Stimulated activated naive CD8-positive, alpha-beta T cell treated with anti-CD3 and anti-CD28 coated beads, Interleukin-15, amount 100 ng/mL, for 72 hours (primary cell): ENCODE measurements at regions not wholly inside any gene's neighbourhood (a gene's known extent, or its start where the extent isn't known, plus 50 kb on each side); places are given as distances from the start of the nearest gene placed in this dataset.
"Not testable (repeated sequence)": the region's sequence is repeated elsewhere in the genome, so short reads cannot be mapped to it uniquely, and the experiment has no call there.

ENCODE experiments used
- ATAC-seq: fragments of 150-1000 bp; cut with Tn5 transposase; 2 replicates; pipeline ENCODE4 v1.10.0; 2021; ENCODE audit warnings: mild to moderate bottlenecking, moderate library complexity
- DNase-seq, 2 donors: peaks; one replicate each; pipeline ENCODE4 v3.0.0; 2021 to 2022
- H3K27ac Mint-ChIP-seq, 2 donors: one replicate each; pipeline ENCODE4 v1.8.0; 2022; ENCODE audit warnings: mild to moderate bottlenecking in 2 of 2, mixed read lengths in 2 of 2, moderate library complexity in 2 of 2
- H3K27me3 Mint-ChIP-seq: one replicate; pipeline ENCODE4 v1.8.0; 2022; ENCODE audit warnings: mixed read lengths
- H3K4me1 Mint-ChIP-seq: one replicate; pipeline ENCODE4 v1.8.0; 2022; ENCODE audit warnings: mild to moderate bottlenecking, mixed read lengths
- H3K4me3 Mint-ChIP-seq, 2 donors: one replicate each; pipeline ENCODE4 v1.8.0; 2022; ENCODE audit warnings: mild to moderate bottlenecking in 2 of 2, mixed read lengths in 2 of 2, moderate library complexity in 1 of 2
- H3K9me3 Mint-ChIP-seq, 2 donors: one replicate each; pipeline ENCODE4 v1.8.0; 2022; ENCODE audit warnings: mixed read lengths in 2 of 2

- Mint-ChIP-seq H3K27ac (no peak overlapping the region), H3K9me3 (peaks cover 11 to 16% of the 10 kb centered on the region in 2 donors), H3K4me3 (no peak overlapping the region)
Observed at GRCh38 chr16:10321407-10322387, 64.2 kb upstream of the ATF7IP2 start.

DNA sequence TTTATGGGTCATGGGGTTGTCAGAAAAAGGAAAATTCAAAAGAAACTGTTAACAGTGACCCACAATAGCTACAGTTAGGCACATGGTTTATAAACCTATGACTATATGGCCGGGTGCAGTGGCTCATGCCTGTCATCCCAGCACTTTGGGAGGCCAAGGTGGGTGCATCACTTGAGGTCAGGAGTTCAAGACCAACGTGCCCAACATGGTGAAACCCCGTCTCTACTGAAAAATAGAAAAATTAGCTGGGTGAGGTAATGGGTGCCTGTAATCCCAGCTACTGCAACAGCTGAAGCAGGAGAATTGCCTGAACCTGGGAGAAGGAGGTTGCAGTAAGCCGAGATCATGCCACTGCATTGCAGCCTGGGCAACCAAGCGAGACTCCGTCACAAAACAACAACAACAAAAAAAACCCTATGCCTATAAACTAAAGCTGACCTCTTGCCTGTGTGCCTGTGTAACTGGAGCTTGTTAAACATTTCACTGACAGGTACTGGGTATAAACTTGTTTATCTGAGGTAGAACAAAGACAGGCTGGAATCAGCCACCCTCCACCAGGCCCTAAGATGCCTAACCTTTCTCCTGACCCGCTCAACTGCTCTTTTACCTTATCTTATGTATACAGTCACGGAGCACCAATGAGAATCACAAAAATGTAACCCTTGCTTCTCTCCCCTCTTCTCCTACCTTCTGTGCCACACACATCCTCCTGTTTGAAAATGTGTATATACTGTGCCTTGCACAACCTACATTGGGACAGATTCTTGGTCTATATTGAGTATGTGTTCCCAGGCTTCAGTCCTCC, 62.9 kb upstream of the ATF7IP2 start:
- H3K27ac Mint-ChIP-seq = no peak overlapping the region
- peaks cover 15% of the 10 kb centered on the region for H3K4me1 Mint-ChIP-seq
- DNase-seq = no peak
- ATAC-seq = no peak
- peaks cover 16 to 18% of the 10 kb centered on the region in 2 donors for H3K9me3 Mint-ChIP-seq
- H3K4me3 Mint-ChIP-seq = no peak overlapping the region
- no peaks in the 10 kb centered on the region for H3K27me3 Mint-ChIP-seq

More at GRCh38 chr16:10321407-10322387, 64.2 kb upstream of the ATF7IP2 start:
- H3K4me1 Mint-ChIP-seq = peaks cover 15% of the 10 kb centered on the region
- ATAC-seq (peak; percentile 48), DNase-seq (no peak)
- H3K27me3 Mint-ChIP-seq = no peaks in the 10 kb centered on the region

- Mint-ChIP-seq H3K9me3 (peaks cover 16 to 18% of the 10 kb centered on the region in 2 donors), H3K4me3 (no peak overlapping the region), H3K4me1 (peaks cover 19% of the 10 kb centered on the region), H3K27ac (no peak overlapping the region), H3K27me3 (no peaks in the 10 kb centered on the region)
- DNase-seq (no peak), ATAC-seq (no peak)
Observed at GRCh38 chr16:10323528-10323869, 62.4 kb upstream of the ATF7IP2 start.

DNA sequence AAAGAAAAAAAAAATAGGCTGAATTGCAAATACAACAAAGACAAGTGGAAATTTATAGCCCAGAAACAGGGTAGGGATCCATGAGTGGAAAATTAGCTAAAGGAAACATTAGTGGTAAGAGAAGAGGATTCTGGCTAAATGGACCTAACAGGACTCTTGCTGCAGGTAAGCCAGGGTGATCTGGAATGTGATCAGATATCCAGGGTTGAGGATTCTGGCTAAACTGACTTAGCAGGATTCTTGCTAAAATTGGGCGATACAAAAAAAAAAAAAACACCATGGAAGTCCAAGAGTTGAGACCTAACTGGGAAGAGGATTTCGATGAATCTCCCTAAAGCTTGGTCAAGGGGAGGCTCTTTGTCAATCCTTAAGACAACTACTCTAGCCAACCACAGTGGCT, 61.7 kb upstream of the ATF7IP2 start:
- no peak overlapping the region for H3K4me3 Mint-ChIP-seq
- no peaks in the 10 kb centered on the region for H3K27me3 Mint-ChIP-seq
- H3K27ac Mint-ChIP-seq = no peak overlapping the region
- H3K9me3 Mint-ChIP-seq = peaks cover 16 to 18% of the 10 kb centered on the region in 2 donors
- ATAC-seq (no peak), DNase-seq (no peak)
- peaks cover 16% of the 10 kb centered on the region for H3K4me1 Mint-ChIP-seq

GRCh38 chr16:10325783-10326543, 59.9 kb upstream of the ATF7IP2 start:
- Mint-ChIP-seq H3K4me1 (peaks cover 28% of the 10 kb centered on the region), H3K4me3 (no peak overlapping the region), H3K27me3 (no peaks in the 10 kb centered on the region), H3K9me3 (peaks cover 16 to 18% of the 10 kb centered on the region in 2 donors), H3K27ac (no peak overlapping the region)
- ATAC-seq (no peak), DNase-seq (no peak)

DNA sequence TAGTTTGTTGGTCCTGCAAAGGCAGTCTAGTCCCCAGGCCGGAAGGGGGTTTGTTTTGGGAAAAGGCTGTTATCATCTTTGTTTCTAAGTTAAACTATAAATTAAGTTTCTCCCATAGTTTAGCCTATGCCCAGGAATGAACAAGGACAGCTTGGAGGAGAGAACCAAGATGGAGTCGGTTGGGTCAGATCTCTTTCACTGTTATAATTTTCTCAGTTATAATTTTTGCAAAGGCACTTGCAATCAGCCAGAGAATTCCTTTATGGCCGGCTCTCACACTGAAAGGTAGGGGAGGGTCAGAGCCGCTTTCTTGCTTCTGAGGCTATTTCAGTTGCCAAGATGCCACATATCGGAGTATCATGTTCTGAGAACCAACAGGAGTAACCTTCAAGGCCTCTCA, 59.2 kb upstream of the ATF7IP2 start:
- no peak for ATAC-seq
- no peak overlapping the region for H3K27ac Mint-ChIP-seq
- DNase-seq = no peak
- no peak overlapping the region for H3K4me3 Mint-ChIP-seq
- peaks cover 16 to 18% of the 10 kb centered on the region in 2 donors for H3K9me3 Mint-ChIP-seq
- H3K4me1 Mint-ChIP-seq = peaks cover 32% of the 10 kb centered on the region
- no peaks in the 10 kb centered on the region for H3K27me3 Mint-ChIP-seq

DNA sequence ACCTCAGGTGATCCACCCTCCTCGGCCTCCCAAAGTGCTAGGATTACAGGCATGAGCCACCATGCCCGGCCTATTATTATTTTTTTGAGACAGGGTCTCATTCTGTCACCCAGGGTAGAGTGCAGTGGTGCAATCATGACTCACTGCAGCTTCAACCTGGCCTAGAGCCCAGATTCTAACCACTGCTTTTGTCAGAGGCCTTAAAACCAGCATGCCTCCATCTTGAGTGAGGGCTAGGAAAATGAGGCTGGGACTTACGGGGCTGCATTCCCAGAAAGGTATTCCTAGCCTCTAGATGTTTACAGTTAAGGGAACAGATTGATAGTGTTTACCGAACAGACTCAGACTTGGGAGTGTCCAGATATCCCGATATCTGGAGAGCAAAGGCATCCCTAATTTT, 57.6 kb upstream of the ATF7IP2 start:
- H3K27me3 Mint-ChIP-seq, ATAC-seq, DNase-seq, H3K4me3 Mint-ChIP-seq: not testable (repeated sequence)
- H3K9me3 Mint-ChIP-seq = peaks cover 16% of the 10 kb centered on the region in 2 donors
- H3K27ac Mint-ChIP-seq = peak overlapping the region in 1 of 2 donors; percentile 59
- peaks cover 43% of the 10 kb centered on the region for H3K4me1 Mint-ChIP-seq

- DNase-seq (no peak), ATAC-seq (no peak)
- Mint-ChIP-seq H3K27me3 (no peaks in the 10 kb centered on the region), H3K4me3 (no peak overlapping the region), H3K4me1 (peaks cover 56% of the 10 kb centered on the region), H3K27ac (peak overlapping the region in 1 of 2 donors; percentile 41), H3K9me3 (peaks cover 0 to 7% of the 10 kb centered on the region in 2 donors)
Observed at GRCh38 chr16:10332241-10332640, 53.6 kb upstream of the ATF7IP2 start.

DNA sequence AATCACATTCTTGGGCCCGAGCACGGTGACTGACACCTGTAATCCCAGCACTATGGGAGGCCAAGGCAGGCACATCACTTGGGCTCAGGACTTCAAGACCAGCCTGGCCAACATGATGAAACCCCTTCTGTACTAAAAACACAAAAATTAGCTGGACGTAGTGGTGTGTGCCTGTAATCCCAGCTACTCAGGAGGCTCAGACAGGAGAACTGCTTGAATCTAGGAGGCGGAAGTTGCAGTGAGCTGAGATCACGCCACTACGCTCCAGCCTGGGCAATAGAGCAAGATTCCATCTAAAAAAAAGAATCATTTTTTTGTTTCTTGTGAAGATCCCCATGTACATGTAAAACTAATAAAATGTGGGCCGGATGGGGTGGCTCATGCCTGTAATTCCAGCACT, 53.1 kb upstream of the ATF7IP2 start:
- peak overlapping the region in 1 of 2 donors; percentile 63 for H3K27ac Mint-ChIP-seq
- H3K27me3 Mint-ChIP-seq = no peaks in the 10 kb centered on the region
- ATAC-seq = no peak
- H3K9me3 Mint-ChIP-seq = peaks cover 0 to 2% of the 10 kb centered on the region in 2 donors
- DNase-seq = no peak
- peaks cover 56% of the 10 kb centered on the region for H3K4me1 Mint-ChIP-seq
- no peak overlapping the region for H3K4me3 Mint-ChIP-seq

DNA sequence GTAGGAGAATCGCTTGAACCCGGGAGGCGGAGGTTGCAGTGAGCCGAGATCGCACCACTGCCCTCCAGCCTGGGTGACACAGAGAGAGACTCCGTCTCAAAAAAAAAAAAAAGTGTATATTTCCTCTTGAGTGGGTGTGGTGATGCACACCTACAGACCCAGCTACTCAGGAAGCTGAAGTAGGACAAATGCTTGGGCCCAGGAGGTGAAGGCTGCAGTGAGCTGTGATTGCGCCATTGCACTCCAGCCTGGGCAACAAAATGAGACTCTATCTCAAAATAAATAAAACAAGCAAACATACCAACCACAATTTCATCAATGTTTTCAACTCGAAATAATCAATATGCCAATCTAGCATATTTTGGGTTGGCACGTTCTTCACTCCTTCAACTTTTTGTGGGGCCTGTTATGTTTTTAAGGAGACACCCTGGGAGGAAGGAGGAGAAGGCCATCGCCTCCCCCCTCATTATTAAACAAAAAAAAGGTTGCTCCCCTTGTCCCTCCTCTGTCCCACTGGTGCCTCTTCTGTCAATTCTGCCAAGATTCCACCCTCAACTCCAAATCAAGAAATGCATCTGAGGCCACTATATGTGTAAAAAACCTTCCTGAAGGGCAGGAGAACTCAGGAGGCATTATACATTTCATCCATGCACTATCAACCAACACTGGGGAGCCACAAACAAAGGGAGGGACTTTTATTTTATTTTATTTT, 52.4 kb upstream of the ATF7IP2 start:
- Mint-ChIP-seq H3K9me3 (no peaks in the 10 kb centered on the region), H3K27ac (peak overlapping the region in 1 of 2 donors; percentile 45), H3K4me1 (peaks cover 52% of the 10 kb centered on the region), H3K4me3 (no peak overlapping the region), H3K27me3 (no peaks in the 10 kb centered on the region)
- ATAC-seq (no peak), DNase-seq (no peak)

- Mint-ChIP-seq H3K27me3 (no peaks in the 10 kb centered on the region), H3K4me1 (peaks cover 38% of the 10 kb centered on the region), H3K27ac (peak overlapping the region in 1 of 2 donors; percentile 15), H3K4me3 (no peak overlapping the region), H3K9me3 (peaks cover 14 to 21% of the 10 kb centered on the region in 2 donors)
- DNase-seq = no peak
- ATAC-seq = no peak
Observed at GRCh38 chr16:10335681-10336080, 50.2 kb upstream of the ATF7IP2 start.
